B cell (primary cell): ENCODE measurements at regions not wholly inside any gene's neighbourhood (a gene's known extent, or its start where the extent isn't known, plus 50 kb on each side); places are given as distances from the start of the nearest gene placed in this dataset.
"Not testable (repeated sequence)": the region's sequence is repeated elsewhere in the genome, so short reads cannot be mapped to it uniquely, and the experiment has no call there.

Experiments used
- EZH2 ChIP-seq: IDR thresholded peaks from 2 replicates; pipeline ENCODE4 v1.6.1; 2012; ENCODE audit warnings: borderline replicate concordance, low read depth, mild to moderate bottlenecking, moderate library complexity, low read length; ENCODE audit not compliant: insufficient read depth, poor library complexity, severe bottlenecking
- TF ChIP-seq, protein P1 (sequence below): fragments of 200-600 bp; IDR thresholded peaks from one replicate; pipeline ENCODE4 v1.8.0; 2022; ENCODE audit warnings: antibody characterized with exemption, mild to moderate bottlenecking

DNA sequence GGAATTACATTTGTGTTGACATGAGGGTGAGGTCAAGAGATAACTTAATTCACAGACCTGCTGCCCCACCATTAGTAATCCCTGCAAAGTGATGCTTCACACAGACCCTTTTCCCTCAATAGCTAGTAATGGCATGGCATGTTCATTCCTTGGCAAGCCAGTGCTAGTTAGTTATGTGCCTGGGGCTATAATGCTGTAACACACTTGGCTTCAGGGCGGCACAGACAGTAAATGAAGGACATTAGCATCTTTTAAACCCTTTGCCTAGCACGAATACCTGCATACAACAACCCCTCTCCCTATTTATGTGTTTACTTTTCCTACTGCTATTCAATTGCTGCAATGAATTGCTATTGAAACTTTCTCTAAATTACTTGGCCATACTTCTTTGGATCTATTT is 266.2 kb upstream of the VWC2 start:
- TF ChIP-seq, protein P1, sequence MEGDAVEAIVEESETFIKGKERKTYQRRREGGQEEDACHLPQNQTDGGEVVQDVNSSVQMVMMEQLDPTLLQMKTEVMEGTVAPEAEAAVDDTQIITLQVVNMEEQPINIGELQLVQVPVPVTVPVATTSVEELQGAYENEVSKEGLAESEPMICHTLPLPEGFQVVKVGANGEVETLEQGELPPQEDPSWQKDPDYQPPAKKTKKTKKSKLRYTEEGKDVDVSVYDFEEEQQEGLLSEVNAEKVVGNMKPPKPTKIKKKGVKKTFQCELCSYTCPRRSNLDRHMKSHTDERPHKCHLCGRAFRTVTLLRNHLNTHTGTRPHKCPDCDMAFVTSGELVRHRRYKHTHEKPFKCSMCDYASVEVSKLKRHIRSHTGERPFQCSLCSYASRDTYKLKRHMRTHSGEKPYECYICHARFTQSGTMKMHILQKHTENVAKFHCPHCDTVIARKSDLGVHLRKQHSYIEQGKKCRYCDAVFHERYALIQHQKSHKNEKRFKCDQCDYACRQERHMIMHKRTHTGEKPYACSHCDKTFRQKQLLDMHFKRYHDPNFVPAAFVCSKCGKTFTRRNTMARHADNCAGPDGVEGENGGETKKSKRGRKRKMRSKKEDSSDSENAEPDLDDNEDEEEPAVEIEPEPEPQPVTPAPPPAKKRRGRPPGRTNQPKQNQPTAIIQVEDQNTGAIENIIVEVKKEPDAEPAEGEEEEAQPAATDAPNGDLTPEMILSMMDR = not testable (repeated sequence)
- not testable (repeated sequence) for TF ChIP-seq EZH2
